ENCODE measurements at regions not wholly inside any gene's neighbourhood (a gene's known extent, or its start where the extent isn't known, plus 50 kb on each side); places are given as distances from the start of the nearest gene placed in this dataset.
A peak's percentile ranks its signal among the peaks of the same experiment; 100 is the strongest.

DNA sequence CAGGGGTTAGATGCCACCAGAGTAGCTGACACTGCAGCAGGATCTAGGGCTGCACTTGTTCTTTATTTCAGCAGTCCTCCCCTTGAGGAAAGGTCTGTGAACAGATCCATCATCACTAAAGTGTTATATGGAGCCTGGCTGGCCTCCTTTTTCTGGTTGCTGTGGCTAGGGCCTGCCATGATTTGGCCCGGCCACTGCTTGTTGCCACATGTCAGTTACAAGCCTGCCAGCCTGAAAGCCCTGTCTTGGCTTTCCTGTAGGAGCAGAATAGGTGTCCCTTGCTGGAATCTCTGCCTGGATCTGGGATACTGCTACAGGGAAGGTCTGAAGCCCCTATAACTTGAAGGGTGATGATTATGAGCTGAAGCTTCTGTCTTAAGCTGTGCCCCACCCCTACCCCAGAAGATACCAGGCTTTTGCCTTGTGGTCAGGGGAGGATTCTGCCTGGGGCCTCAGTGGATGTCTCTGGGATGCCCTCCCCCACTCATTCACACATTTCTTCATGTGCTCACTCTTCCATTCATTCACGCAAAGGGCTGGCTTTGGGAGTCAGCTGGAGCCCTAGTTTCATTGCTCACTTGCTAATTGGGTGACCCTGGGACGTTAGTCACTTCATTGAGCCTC, 64.7 kb downstream of the NDUFS5 start:
- Histone ChIP-seq H3K9ac (ENCODE audit: low read length) (no peak overlapping the region), H3K79me2 (ENCODE audit: control insufficient read depth, insufficient read depth, low read length) (no peaks in the 10 kb centered on the region), H3K4me3 (ENCODE audit: control extremely low read depth in 1 of 5, extremely low read depth in 1 of 5, insufficient read depth in 1 of 5, low read depth in 2 of 5, low read length in 4 of 5) (no peak overlapping the region), H3K27ac (ENCODE audit: low read length in 2 of 2) (no peak overlapping the region), H3K4me1 (ENCODE audit: control insufficient read depth in 2 of 2, insufficient read depth in 2 of 2, low read length in 2 of 2) (peaks cover 0 to 5% of the 10 kb centered on the region in 2 donors), H4K20me1 (ENCODE audit: control insufficient read depth, insufficient read depth, low read length, poor library complexity, severe bottlenecking) (no peaks in the 10 kb centered on the region), H2AFZ (ENCODE audit: insufficient read depth, low read depth, low read length, poor library complexity, severe bottlenecking) (no peak overlapping the region), H3K36me3 (replicated peaks in 1 of 2; ENCODE audit: control extremely low read depth in 1 of 2, control insufficient read depth in 1 of 2, extremely low read depth in 1 of 2, insufficient read depth in 2 of 2, low read length in 1 of 2) (no peaks in the 10 kb centered on the region), H3K27me3 (replicated peaks in 1 of 4; ENCODE audit: control extremely low read depth in 1 of 4, control insufficient read depth in 3 of 4, insufficient read depth in 4 of 4, low read length in 3 of 4) (no peaks in the 10 kb centered on the region), H3K4me2 (replicated peaks; ENCODE audit: low read depth, low read length, poor library complexity, severe bottlenecking) (no peak overlapping the region), H3K9me3 (ENCODE audit: control extremely low read depth in 1 of 3, control insufficient read depth in 2 of 3, insufficient read depth in 1 of 3, low read length in 2 of 3) (no peaks in the 10 kb centered on the region)
- Mint-ChIP-seq H3K9me3 (ENCODE audit: insufficient read depth) (no peaks in the 10 kb centered on the region), H3K27me3 (peaks cover 4% of the 10 kb centered on the region), H3K4me1 (peaks cover 12% of the 10 kb centered on the region), H3K4me3 (no peak overlapping the region), H3K27ac (no peak overlapping the region)
- no peak for DNase-seq
- 88% methylated on average over 3 of the region's 3 CpGs for WGBS (ENCODE audit: insufficient coverage)
- intact Hi-C loops (cut with micrococcal nuclease), result no loop called here
- CTCF ChIA-PET, result interaction anchor here (0.6 to 10.5 kb wide), 6 partner anchors 9 to 506 kb away, joined by 3 to 203 read pairs (median 4); no protein-coding TSS in a partner anchor
- no peak for TF ChIP-seq EZH2 (IDR thresholded peaks at IDR 0.05; ENCODE audit: borderline replicate concordance, insufficient read depth, low read depth, low read length, poor library complexity, severe bottlenecking)
- TF ChIP-seq, protein P1, sequence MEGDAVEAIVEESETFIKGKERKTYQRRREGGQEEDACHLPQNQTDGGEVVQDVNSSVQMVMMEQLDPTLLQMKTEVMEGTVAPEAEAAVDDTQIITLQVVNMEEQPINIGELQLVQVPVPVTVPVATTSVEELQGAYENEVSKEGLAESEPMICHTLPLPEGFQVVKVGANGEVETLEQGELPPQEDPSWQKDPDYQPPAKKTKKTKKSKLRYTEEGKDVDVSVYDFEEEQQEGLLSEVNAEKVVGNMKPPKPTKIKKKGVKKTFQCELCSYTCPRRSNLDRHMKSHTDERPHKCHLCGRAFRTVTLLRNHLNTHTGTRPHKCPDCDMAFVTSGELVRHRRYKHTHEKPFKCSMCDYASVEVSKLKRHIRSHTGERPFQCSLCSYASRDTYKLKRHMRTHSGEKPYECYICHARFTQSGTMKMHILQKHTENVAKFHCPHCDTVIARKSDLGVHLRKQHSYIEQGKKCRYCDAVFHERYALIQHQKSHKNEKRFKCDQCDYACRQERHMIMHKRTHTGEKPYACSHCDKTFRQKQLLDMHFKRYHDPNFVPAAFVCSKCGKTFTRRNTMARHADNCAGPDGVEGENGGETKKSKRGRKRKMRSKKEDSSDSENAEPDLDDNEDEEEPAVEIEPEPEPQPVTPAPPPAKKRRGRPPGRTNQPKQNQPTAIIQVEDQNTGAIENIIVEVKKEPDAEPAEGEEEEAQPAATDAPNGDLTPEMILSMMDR (IDR thresholded peaks at IDR 0.05), result no peak
- no peak for ATAC-seq (ENCODE audit: low read depth)
- POLR2A ChIA-PET, result no interaction called here

DNA sequence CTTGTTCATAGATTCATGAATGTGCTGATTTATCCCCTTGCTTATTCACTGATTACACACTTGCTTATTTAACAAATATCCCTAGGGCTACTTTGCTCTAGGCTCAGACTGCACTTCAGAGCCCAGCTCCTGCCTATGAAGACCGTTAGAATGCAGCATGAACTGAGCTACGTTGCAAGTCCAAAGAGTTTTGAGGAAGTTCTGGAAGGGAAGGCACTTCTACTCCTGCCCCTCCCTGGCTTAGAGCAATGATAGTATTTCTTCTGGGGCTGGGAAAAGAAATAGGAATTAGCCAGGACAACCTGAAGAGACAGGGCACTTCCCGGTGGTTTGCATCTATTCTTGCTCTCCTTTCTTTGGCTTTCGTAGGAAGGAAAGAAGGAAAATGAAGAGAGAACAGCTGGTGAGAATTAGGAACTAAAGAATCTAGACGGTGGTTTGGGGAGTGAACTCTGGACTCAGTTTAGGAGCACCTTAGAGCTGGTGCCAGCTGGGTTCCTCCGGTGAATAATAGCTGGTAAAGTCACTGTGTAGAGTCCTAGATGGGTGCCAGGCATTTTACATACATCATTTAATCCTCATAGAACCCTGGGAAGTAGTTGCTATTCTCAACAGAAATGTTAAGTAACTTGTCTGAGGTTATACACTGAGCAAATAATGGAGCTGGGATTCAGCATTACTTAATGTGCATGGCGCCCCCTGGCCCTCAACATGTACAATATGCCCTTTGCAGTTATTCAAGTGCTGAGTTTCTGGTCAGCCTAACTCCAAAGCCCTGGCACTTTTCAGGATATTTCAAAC, 65.9 kb downstream of the NDUFS5 start:
- TF ChIP-seq, protein P1 (IDR thresholded peaks at IDR 0.05), result peak; percentile 55
- TF ChIP-seq EZH2 (IDR thresholded peaks at IDR 0.05; ENCODE audit: borderline replicate concordance, insufficient read depth, low read depth, low read length, poor library complexity, severe bottlenecking), result no peak
- no peak overlapping the region for H2AFZ ChIP-seq (ENCODE audit: insufficient read depth, low read depth, low read length, poor library complexity, severe bottlenecking)
- no peaks in the 10 kb centered on the region for H3K4me1 ChIP-seq (ENCODE audit: control insufficient read depth in 2 of 2, insufficient read depth in 2 of 2, low read length in 2 of 2)
- POLR2A ChIA-PET, result no interaction called here
- no peak overlapping the region for H3K4me3 ChIP-seq (ENCODE audit: control extremely low read depth in 1 of 5, extremely low read depth in 1 of 5, insufficient read depth in 1 of 5, low read depth in 2 of 5, low read length in 4 of 5)
- 47% methylated on average over 4 of the region's 7 CpGs for WGBS (ENCODE audit: insufficient coverage)
- H3K4me3 Mint-ChIP-seq, result peak overlapping the region; percentile 46
- ATAC-seq (ENCODE audit: low read depth), result peak; percentile 57
- no peaks in the 10 kb centered on the region for H3K9me3 Mint-ChIP-seq (ENCODE audit: insufficient read depth)
- peak; percentile 56 for DNase-seq
- no peaks in the 10 kb centered on the region for H3K79me2 ChIP-seq (ENCODE audit: control insufficient read depth, insufficient read depth, low read length)
- H3K36me3 ChIP-seq (replicated peaks in 1 of 2; ENCODE audit: control extremely low read depth in 1 of 2, control insufficient read depth in 1 of 2, extremely low read depth in 1 of 2, insufficient read depth in 2 of 2, low read length in 1 of 2), result no peaks in the 10 kb centered on the region
- intact Hi-C loops (cut with micrococcal nuclease), result loop anchor here (2.0 kb wide), 1 partner anchor 233 kb away; the partner anchor contains the start of gene RRAGC
- H3K27ac ChIP-seq (ENCODE audit: low read length in 2 of 2), result no peak overlapping the region
- no peaks in the 10 kb centered on the region for H3K9me3 ChIP-seq (ENCODE audit: control extremely low read depth in 1 of 3, control insufficient read depth in 2 of 3, insufficient read depth in 1 of 3, low read length in 2 of 3)
- peaks cover 4% of the 10 kb centered on the region for H3K27me3 Mint-ChIP-seq
- H3K4me1 Mint-ChIP-seq, result peaks cover 6% of the 10 kb centered on the region
- H3K4me2 ChIP-seq (replicated peaks; ENCODE audit: low read depth, low read length, poor library complexity, severe bottlenecking), result peak overlapping the region; percentile 38
- CTCF ChIA-PET, result interaction anchor here (0.6 to 10.5 kb wide), 16 partner anchors 8 to 507 kb away, joined by 3 to 203 read pairs (median 3); no protein-coding TSS in a partner anchor
- H3K27ac Mint-ChIP-seq, result no peak overlapping the region
- no peaks in the 10 kb centered on the region for H4K20me1 ChIP-seq (ENCODE audit: control insufficient read depth, insufficient read depth, low read length, poor library complexity, severe bottlenecking)
- H3K9ac ChIP-seq (ENCODE audit: low read length), result no peak overlapping the region
- no peaks in the 10 kb centered on the region for H3K27me3 ChIP-seq (replicated peaks in 1 of 4; ENCODE audit: control extremely low read depth in 1 of 4, control insufficient read depth in 3 of 4, insufficient read depth in 4 of 4, low read length in 3 of 4)

All from B cell (primary cell).